ENCODE measurements at regions not wholly inside any gene's neighbourhood (a gene's known extent, or its start where the extent isn't known, plus 50 kb on each side); places are given as distances from the start of the nearest gene placed in this dataset.

DNA sequence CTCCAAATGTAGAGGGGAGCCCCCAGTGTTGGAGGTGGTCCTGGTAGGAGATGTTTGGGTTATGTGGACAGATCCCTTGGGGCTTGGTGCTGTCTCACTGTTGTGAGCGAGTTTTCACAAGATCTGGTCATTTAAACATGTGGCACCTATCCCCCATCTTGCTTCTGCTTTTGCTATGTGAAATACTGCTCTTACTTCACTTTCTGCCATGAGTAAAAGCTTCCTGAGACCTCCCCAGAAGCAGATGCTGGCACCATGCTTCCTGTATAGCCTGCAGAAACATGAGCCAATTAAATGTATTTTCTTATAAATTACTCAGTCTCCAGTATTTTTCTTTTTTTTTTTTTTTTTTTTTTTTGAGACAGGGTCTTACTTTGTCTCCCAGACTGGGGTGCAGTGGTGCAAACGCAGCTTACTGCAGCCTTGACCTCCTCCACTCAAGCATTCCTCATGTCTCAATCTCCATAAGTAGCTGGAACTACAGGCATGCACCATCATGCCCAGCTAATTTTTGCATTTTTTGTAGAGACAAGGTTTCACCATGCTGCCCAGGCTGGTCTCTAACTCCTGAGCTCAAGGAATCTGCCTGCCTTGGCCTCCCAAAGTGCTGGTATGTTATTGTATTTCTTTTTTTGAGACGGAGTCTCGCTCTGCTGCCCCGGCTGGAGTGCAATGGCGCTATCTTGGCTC lies 177.1 kb downstream of the ALDH8A1 start:
- TF ChIP-seq, protein P1, sequence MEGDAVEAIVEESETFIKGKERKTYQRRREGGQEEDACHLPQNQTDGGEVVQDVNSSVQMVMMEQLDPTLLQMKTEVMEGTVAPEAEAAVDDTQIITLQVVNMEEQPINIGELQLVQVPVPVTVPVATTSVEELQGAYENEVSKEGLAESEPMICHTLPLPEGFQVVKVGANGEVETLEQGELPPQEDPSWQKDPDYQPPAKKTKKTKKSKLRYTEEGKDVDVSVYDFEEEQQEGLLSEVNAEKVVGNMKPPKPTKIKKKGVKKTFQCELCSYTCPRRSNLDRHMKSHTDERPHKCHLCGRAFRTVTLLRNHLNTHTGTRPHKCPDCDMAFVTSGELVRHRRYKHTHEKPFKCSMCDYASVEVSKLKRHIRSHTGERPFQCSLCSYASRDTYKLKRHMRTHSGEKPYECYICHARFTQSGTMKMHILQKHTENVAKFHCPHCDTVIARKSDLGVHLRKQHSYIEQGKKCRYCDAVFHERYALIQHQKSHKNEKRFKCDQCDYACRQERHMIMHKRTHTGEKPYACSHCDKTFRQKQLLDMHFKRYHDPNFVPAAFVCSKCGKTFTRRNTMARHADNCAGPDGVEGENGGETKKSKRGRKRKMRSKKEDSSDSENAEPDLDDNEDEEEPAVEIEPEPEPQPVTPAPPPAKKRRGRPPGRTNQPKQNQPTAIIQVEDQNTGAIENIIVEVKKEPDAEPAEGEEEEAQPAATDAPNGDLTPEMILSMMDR (IDR thresholded peaks at IDR 0.05; ENCODE audit: low read length), result no peak
- TF ChIP-seq EZH2 (optimal IDR thresholded peaks at IDR 0.05; ENCODE audit: low read depth, low read length) (no peak), EZH2phosphoT487 (IDR thresholded peaks at IDR 0.05; ENCODE audit: low read length) (no peak)
